ENCODE measurements at regions not wholly inside any gene's neighbourhood (a gene's known extent, or its start where the extent isn't known, plus 50 kb on each side); places are given as distances from the start of the nearest gene placed in this dataset.

DNA sequence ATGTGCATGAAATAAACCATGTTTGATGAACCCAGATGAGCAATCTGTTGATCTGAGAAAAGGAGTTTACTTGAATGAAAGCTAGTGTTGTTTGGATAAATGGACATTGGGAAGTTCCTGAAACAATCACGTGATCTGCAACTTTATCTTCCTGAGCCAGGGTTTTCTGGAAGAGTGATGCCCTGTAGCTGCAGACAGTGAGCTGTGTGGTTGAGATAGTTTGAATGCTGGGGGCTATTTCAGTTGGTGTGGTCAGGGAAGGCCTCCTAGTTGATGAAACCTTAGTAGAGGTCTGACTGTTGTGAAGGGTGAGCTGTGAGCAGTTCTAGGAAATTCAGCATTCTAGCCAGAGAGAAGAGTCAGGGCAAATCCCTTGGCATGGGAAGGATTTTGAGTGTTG lies 643.7 kb downstream of the UTRN start:
- Histone ChIP-seq H3K27me3 (replicated peaks; ENCODE audit: insufficient read depth, low read depth, low read length, poor library complexity) (no peaks in the 10 kb centered on the region), H3K4me1 (ENCODE audit: insufficient read depth, low read length, poor library complexity, severe bottlenecking) (no peaks in the 10 kb centered on the region), H3K27ac (ENCODE audit: low read depth, low read length, poor library complexity, severe bottlenecking) (no peak overlapping the region), H3K9me3 (ENCODE audit: low read depth, low read length, poor library complexity, severe bottlenecking) (peaks cover under 1% of the 10 kb centered on the region), H3K36me3 (ENCODE audit: insufficient read depth, low read length, poor library complexity, severe bottlenecking) (no peaks in the 10 kb centered on the region), H3K4me3 (ENCODE audit: low read depth, low read length, poor library complexity, severe bottlenecking) (no peak overlapping the region)
- CTCF ChIA-PET, result no interaction called here
- DNase-seq (ENCODE audit: low spot score), result no peak
- BruUV-seq (replicated peaks), result no TSS peak
- no peak for TF ChIP-seq CTCF (conservative IDR thresholded peaks at IDR 0.05; ENCODE audit: low read depth, low read length)
- TF ChIP-seq EZH2 (IDR thresholded peaks at IDR 0.05; ENCODE audit: borderline replicate concordance, low read depth, low read length, poor library complexity, severe bottlenecking), result no peak
- intact Hi-C loops (cut with micrococcal nuclease; ENCODE audit: unreplicated experiment), result no loop called here
- POLR2A ChIA-PET (ENCODE audit: low non-redundant PET), result no interaction called here

DNA sequence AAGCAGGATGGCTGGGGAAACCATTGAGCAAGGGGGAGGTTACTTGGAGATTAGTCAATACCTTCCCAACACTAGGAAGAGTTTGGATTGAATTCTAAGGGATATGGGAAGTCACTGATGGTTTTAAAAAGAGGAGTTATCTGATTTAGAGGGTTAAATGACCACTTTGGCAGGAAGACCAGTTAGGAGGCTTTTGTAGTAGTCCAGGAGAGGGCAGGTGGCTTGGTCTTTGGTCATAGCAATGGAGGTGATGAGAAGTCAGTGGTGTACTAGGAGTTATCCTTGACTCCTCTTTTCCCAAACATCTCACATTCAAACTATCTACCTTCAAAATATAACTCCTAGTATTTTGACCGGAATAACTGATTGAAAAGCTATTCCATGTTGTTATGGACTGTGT lies 644.1 kb downstream of the UTRN start:
- DNase-seq (ENCODE audit: low spot score), result no peak
- TF ChIP-seq CTCF (conservative IDR thresholded peaks at IDR 0.05; ENCODE audit: low read depth, low read length) (no peak), EZH2 (IDR thresholded peaks at IDR 0.05; ENCODE audit: borderline replicate concordance, low read depth, low read length, poor library complexity, severe bottlenecking) (no peak)
- H3K36me3 ChIP-seq (ENCODE audit: insufficient read depth, low read length, poor library complexity, severe bottlenecking), result no peaks in the 10 kb centered on the region
- no peak overlapping the region for H3K4me3 ChIP-seq (ENCODE audit: low read depth, low read length, poor library complexity, severe bottlenecking)
- no peaks in the 10 kb centered on the region for H3K4me1 ChIP-seq (ENCODE audit: insufficient read depth, low read length, poor library complexity, severe bottlenecking)
- POLR2A ChIA-PET (ENCODE audit: low non-redundant PET), result no interaction called here
- intact Hi-C loops (cut with micrococcal nuclease; ENCODE audit: unreplicated experiment), result no loop called here
- CTCF ChIA-PET, result no interaction called here
- H3K9me3 ChIP-seq (ENCODE audit: low read depth, low read length, poor library complexity, severe bottlenecking), result peaks cover 5% of the 10 kb centered on the region
- no TSS peak for BruUV-seq (replicated peaks)
- no peaks in the 10 kb centered on the region for H3K27me3 ChIP-seq (replicated peaks; ENCODE audit: insufficient read depth, low read depth, low read length, poor library complexity)
- H3K27ac ChIP-seq (ENCODE audit: low read depth, low read length, poor library complexity, severe bottlenecking), result no peak overlapping the region

DNA sequence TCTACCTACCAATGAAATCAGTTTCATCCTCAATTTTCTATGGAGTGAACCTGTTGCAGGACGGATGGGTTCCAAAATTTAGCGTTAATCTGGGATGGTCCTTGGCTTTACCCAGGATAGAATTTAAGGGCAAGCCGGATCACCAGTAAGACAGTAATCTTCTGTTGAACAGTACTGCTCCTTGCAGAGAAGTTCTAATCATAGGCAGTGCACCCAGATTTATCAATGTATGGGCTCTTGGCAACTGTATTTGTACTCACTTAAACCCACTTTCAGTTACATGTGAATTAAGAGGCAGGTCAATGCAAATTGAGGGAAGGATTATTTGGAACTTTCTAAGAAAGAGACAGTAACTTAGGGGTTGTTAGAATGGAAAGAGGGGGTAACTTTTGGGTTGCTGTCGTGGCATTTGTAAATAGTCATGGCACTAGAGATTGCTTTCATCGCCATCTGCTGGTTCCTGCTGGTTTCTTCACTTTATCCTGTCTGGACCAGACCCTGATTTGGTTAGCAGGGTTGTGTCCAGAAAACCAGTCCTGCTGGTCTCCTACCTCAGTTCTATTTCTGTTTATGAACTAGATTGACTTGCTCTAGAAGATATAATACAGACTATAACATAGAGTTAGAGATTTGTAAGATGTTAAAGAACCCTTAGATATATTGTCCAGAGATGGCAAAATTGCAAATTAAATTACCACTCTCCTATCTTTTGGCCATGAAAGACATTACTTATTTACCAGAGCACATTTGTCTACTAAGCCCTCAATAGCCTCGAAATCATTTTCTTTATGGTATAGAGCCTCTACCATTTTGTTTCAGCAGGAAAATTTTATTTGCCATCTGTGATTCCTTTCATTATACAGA lies 646.3 kb downstream of the UTRN start:
- Histone ChIP-seq H3K36me3 (ENCODE audit: insufficient read depth, low read length, poor library complexity, severe bottlenecking) (no peaks in the 10 kb centered on the region), H3K4me1 (ENCODE audit: insufficient read depth, low read length, poor library complexity, severe bottlenecking) (no peaks in the 10 kb centered on the region), H3K9me3 (ENCODE audit: low read depth, low read length, poor library complexity, severe bottlenecking) (peaks cover 7% of the 10 kb centered on the region), H3K27ac (ENCODE audit: low read depth, low read length, poor library complexity, severe bottlenecking) (no peak overlapping the region), H3K27me3 (replicated peaks; ENCODE audit: insufficient read depth, low read depth, low read length, poor library complexity) (no peaks in the 10 kb centered on the region), H3K4me3 (ENCODE audit: low read depth, low read length, poor library complexity, severe bottlenecking) (no peak overlapping the region)
- ChIA-PET POLR2A (ENCODE audit: low non-redundant PET) (no interaction called here), CTCF (no interaction called here)
- TF ChIP-seq EZH2 (IDR thresholded peaks at IDR 0.05; ENCODE audit: borderline replicate concordance, low read depth, low read length, poor library complexity, severe bottlenecking), result no peak
- TF ChIP-seq CTCF (conservative IDR thresholded peaks at IDR 0.05; ENCODE audit: low read depth, low read length), result peak; percentile 74
- BruUV-seq (replicated peaks), result no TSS peak
- peak; percentile 66 for DNase-seq (ENCODE audit: low spot score)
- intact Hi-C loops (cut with micrococcal nuclease; ENCODE audit: unreplicated experiment), result loop anchor here (1.0 kb wide), 1 partner anchor 346 kb away; no protein-coding TSS in a partner anchor
